SIG-M5 treated with dmso at 0.1 percent for 504 hours (cell line): ENCODE measurements at regions not wholly inside any gene's neighbourhood (a gene's known extent, or its start where the extent isn't known, plus 50 kb on each side); places are given as distances from the start of the nearest gene placed in this dataset.
"Not testable (repeated sequence)": the region's sequence is repeated elsewhere in the genome, so short reads cannot be mapped to it uniquely, and the experiment has no call there.

Experiments
- DNase-seq: peaks from one replicate; lab custom pipeline; 2025; ENCODE audit not compliant: unreplicated experiment; lab: John Stamatoyannopoulos, UW

DNA sequence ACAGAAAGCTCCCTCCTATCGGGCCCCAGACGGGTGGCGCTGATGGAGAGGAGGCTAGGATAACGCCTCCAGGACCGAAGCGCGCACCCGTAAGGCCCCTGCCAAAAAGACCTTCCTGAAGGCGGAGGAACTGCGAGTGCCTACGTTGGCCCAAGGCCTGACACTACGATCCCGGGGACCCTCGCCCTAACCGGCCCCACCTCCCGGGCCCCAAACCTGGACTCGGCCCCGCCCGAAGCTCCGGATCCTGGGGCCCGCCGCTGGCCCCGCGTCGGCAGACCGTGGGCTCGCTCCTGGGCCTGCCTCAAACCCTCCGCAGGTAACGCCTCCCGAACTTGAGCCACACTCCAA, 53.6 kb upstream of the ROPN1B start:
- DNase-seq: not testable (repeated sequence)

GRCh38 chr3:125915792-125916375, 53.1 kb upstream of the ROPN1B start:
- peak; percentile 97 for DNase-seq

- peak; percentile 91 for DNase-seq
Measured at GRCh38 chr3:125916376-125916978, 52.5 kb upstream of the ROPN1B start.

DNA sequence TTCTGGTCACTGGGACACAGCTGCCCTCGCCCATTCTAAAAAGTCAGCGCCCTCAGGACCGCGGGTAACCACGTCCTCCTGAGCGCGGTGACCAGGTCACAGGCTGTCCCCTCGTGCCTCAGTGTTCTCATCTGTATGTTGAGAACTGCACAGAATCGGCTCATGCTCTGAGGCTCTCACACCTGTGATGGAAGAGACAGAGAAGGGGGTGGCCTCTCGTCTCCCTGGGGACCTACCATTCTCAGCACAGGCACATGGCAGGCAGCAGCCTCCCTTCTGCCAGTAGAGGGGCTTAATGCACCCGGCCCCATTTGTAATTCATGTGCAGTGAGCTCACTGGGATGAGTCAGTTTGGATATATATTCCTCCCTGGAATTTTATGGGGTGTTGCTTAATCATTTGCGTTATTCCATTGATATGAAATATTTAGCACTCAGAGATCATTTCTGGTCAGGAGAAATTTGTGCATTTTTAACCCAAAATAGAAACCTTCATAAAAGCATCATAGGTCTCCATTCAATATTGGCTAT, 51.9 kb upstream of the ROPN1B start:
- DNase-seq: peak; percentile 28

DNA sequence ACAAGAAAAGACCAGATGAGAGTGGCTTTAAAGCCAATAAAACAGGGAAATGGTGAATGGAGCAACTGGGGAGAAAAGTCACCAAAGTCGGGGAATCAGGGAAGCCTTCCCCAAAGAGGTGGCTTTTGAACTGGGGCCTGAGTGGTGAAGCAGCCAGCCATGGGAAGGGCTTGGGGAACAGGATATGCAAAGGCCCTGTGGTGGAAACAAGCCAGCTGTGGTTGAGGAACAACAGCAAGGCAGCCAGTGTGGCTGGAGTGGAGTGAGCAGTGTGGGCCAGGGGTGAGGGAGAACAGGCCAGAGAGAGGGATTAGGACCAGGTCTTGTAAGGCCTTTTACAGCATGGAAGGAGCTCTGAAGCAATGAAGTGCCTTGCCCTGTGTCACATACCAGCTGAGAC, 51.0 kb upstream of the ROPN1B start:
- DNase-seq: not testable (repeated sequence)

- not testable (repeated sequence) for DNase-seq
Measured at GRCh38 chr3:125918451-125918850, 50.5 kb upstream of the ROPN1B start.

GRCh38 chr3:125918866-125919265, 50.1 kb upstream of the ROPN1B start:
- not testable (repeated sequence) for DNase-seq
